Caco-2 (cell line): ENCODE measurements at regions not wholly inside any gene's neighbourhood (a gene's known extent, or its start where the extent isn't known, plus 50 kb on each side); places are given as distances from the start of the nearest gene placed in this dataset.

ENCODE experiments used
- BruUV-seq: library from RNA; stranded (reverse); fragments of 400-500 nt; replicated peaks from 2 replicates; lab custom pipeline; 2021; lab: Mats Ljungman, UMichigan
- CTCF ChIA-PET: fragments of 300-600 bp; sonication (Branson Sonifier 250); formaldehyde crosslinking; loops from one replicate; lab custom pipeline; 2022; ENCODE audit warnings: antibody characterized with exemption; lab: Charles Lee
- POLR2A ChIA-PET: fragments of 300-600 bp; sonication (Branson Sonifier 250); formaldehyde crosslinking; loops from one replicate; lab custom pipeline; 2022; ENCODE audit warnings: antibody characterized with exemption; lab: Charles Lee
- DNase-seq, 2 experiments: peaks; one replicate each; pipeline versions ENCODE4 v3.0.0 to v3.0.0-alpha.2; 2020 to 2022
- H3K27me3 ChIP-seq: replicated peaks from 2 replicates; pipeline ENCODE4 v1.6.0; 2011; ENCODE audit warnings: low read length; ENCODE audit not compliant: control insufficient read depth, insufficient read depth
- H3K36me3 ChIP-seq: 2 replicates; pipeline ENCODE4 v1.5.1; 2011; ENCODE audit warnings: low read length; ENCODE audit not compliant: control insufficient read depth, insufficient read depth
- H3K4me1 ChIP-seq: fragments of 250-450 bp; sonication (Bioruptor Pico); 2 replicates; pipeline ENCODE4 v1.5.1; 2020; ENCODE audit warnings: mild to moderate bottlenecking
- H3K4me3 ChIP-seq: 2 replicates; pipeline ENCODE4 v1.5.1; 2011; ENCODE audit warnings: low read depth, mild to moderate bottlenecking, control low read depth, low read length
- H3K9me3 ChIP-seq: fragments of 250-450 bp; sonication (Bioruptor Pico); 2 replicates; pipeline ENCODE4 v1.5.1; 2020; ENCODE audit warnings: mild to moderate bottlenecking, moderate library complexity
- H3K27ac Mint-ChIP-seq: one replicate; pipeline ENCODE4 v1.8.0; 2022; ENCODE audit warnings: mixed read lengths; ENCODE audit not compliant: unreplicated experiment
- H3K27me3 Mint-ChIP-seq: one replicate; pipeline ENCODE4 v1.8.0; 2022; ENCODE audit warnings: mixed read lengths; ENCODE audit not compliant: insufficient read depth, unreplicated experiment
- H3K36me3 Mint-ChIP-seq: one replicate; pipeline ENCODE4 v1.8.0; 2022; ENCODE audit warnings: mild to moderate bottlenecking, mixed read lengths; ENCODE audit not compliant: insufficient read depth, unreplicated experiment
- H3K4me1 Mint-ChIP-seq: one replicate; pipeline ENCODE4 v1.8.0; 2022; ENCODE audit warnings: low read depth, mixed read lengths; ENCODE audit not compliant: unreplicated experiment
- H3K4me3 Mint-ChIP-seq: one replicate; pipeline ENCODE4 v1.8.0; 2022; ENCODE audit warnings: mild to moderate bottlenecking, moderate library complexity, mixed read lengths; ENCODE audit not compliant: unreplicated experiment
- H3K9me3 Mint-ChIP-seq: one replicate; pipeline ENCODE4 v1.8.0; 2022; ENCODE audit warnings: mixed read lengths; ENCODE audit not compliant: unreplicated experiment
- intact Hi-C: fragments of 100-400 bp; cut with micrococcal nuclease; formaldehyde crosslinking; loops from one replicate; pipeline ENCODE4 v1.10.0; 2022; ENCODE audit not compliant: unreplicated experiment
- TF ChIP-seq, protein P1 (sequence below), 2 experiments: fragments of 200-600 bp in 1 of 2; IDR thresholded peaks; 1 replicate in 1 of 2; 2 replicates in 1 of 2; pipeline versions ENCODE4 v1.5.1 to v1.8.0; 2011 to 2022; ENCODE audit warnings: antibody characterized with exemption in 1 of 2, control low read depth in 1 of 2, inconsistent platforms in 1 of 2, low read depth in 1 of 2, low read length in 1 of 2, mild to moderate bottlenecking in 1 of 2, moderate library complexity in 1 of 2; ENCODE audit not compliant: insufficient read depth in 1 of 2, severe bottlenecking in 1 of 2, unreplicated experiment in 1 of 2

DNA sequence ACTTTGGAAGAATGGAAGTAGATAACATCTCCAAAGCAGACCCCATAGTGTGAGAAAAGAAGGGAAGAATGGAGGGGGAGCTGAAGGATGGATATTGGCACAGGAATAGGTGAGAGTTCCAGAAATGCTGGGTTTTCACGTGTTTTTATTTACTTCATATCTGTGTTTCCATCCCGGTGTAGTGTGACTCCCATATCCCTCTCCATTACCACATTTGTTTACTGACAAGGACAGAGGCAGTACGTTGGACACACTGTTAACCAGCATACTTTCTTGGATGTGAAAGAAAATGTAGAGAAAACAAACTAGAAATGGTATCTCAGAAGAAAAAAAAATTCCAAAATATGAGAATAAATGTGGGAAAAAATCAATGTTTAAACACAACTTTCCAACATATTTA is 124.4 kb upstream of the PFKP start:
- no peak overlapping the region for H3K4me3 Mint-ChIP-seq
- TF ChIP-seq, protein P1, sequence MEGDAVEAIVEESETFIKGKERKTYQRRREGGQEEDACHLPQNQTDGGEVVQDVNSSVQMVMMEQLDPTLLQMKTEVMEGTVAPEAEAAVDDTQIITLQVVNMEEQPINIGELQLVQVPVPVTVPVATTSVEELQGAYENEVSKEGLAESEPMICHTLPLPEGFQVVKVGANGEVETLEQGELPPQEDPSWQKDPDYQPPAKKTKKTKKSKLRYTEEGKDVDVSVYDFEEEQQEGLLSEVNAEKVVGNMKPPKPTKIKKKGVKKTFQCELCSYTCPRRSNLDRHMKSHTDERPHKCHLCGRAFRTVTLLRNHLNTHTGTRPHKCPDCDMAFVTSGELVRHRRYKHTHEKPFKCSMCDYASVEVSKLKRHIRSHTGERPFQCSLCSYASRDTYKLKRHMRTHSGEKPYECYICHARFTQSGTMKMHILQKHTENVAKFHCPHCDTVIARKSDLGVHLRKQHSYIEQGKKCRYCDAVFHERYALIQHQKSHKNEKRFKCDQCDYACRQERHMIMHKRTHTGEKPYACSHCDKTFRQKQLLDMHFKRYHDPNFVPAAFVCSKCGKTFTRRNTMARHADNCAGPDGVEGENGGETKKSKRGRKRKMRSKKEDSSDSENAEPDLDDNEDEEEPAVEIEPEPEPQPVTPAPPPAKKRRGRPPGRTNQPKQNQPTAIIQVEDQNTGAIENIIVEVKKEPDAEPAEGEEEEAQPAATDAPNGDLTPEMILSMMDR (IDR thresholded peaks at IDR 0.05; ENCODE audit: insufficient read depth in 1 of 2, low read depth in 1 of 2, low read length in 1 of 2, severe bottlenecking in 1 of 2, unreplicated experiment in 1 of 2), result no peak
- CTCF ChIA-PET, result no interaction called here

DNA sequence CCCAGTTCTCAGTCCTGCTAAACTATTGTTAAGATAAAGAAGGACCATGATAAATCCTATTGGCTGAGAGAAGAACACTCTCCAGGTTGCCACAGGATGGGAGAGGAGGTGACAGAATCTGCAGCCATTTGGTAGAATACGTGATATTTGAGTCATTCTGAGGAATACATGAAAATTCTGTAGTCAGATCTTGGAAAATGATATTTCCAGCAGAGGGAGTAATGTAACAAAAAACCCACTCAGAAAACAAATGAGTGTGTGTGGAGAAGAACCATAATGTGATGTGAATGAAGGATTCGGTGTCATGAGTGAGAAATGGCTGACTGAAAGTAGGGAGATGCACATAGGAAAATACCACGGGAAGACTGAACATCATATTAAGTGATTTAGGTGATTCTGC is 128.5 kb upstream of the PFKP start:
- Mint-ChIP-seq H3K27me3 (peaks cover 40% of the 10 kb centered on the region), H3K9me3 (peaks cover 2% of the 10 kb centered on the region), H3K4me1 (peaks cover under 1% of the 10 kb centered on the region), H3K27ac (no peak overlapping the region), H3K4me3 (no peak overlapping the region), H3K36me3 (no peaks in the 10 kb centered on the region)
- H3K36me3 ChIP-seq, result no peaks in the 10 kb centered on the region
- ChIA-PET CTCF (no interaction called here), POLR2A (no interaction called here)
- TF ChIP-seq, protein P1 (IDR thresholded peaks at IDR 0.05; ENCODE audit: insufficient read depth in 1 of 2, low read depth in 1 of 2, low read length in 1 of 2, severe bottlenecking in 1 of 2, unreplicated experiment in 1 of 2), result no peak
- no peaks in the 10 kb centered on the region; the same call in 1 of the 2 replicates for H3K27me3 ChIP-seq
- no peak for DNase-seq
- intact Hi-C loops, result loop anchor here (1.0 kb wide), 2 partner anchors 39 to 104 kb away; no protein-coding TSS in a partner anchor
- BruUV-seq, result no TSS peak
- peaks cover 3% of the 10 kb centered on the region; the same call in 1 of the 2 replicates for H3K9me3 ChIP-seq
- H3K4me1 ChIP-seq, result no peaks in the 10 kb centered on the region
- H3K4me3 ChIP-seq, result no peak overlapping the region

More for the DNA sequence above, 124.4 kb upstream of the PFKP start:
- Histone ChIP-seq H3K27me3 (no peaks in the 10 kb centered on the region), H3K36me3 (no peaks in the 10 kb centered on the region), H3K4me3 (no peak overlapping the region), H3K9me3 (no peaks in the 10 kb centered on the region), H3K4me1 (no peaks in the 10 kb centered on the region)
- Mint-ChIP-seq H3K4me1 (no peaks in the 10 kb centered on the region), H3K27me3 (peaks cover 32% of the 10 kb centered on the region), H3K27ac (no peak overlapping the region), H3K36me3 (no peaks in the 10 kb centered on the region), H3K9me3 (no peaks in the 10 kb centered on the region)
- POLR2A ChIA-PET, result no interaction called here
- BruUV-seq, result no TSS peak
- no peak for DNase-seq
- intact Hi-C loops, result no loop called here

DNA sequence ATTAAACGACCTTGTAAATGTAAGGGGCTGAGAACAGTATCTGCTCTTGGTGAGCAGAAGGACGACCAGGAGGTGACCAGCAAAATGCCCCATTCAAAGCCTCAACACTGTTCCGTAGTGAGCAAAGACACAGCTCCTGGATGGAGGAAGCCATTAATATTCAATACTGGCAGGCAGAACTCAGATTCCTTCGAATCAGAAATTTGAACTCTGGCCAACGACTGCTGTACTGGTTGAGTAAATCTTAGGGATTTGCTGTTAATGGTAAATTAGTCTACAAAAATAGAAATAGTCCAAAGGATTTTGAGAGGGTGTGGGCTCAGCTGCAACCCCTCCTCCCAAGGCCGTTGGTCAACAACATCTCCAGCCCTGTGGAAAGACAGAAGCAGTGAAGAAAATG is 130.5 kb upstream of the PFKP start:
- Histone ChIP-seq H3K4me3 (no peak overlapping the region), H3K9me3 (peaks cover 3% of the 10 kb centered on the region; the same call in 1 of the 2 replicates), H3K36me3 (no peaks in the 10 kb centered on the region), H3K27me3 (no peaks in the 10 kb centered on the region; the same call in 1 of the 2 replicates), H3K4me1 (no peaks in the 10 kb centered on the region)
- CTCF ChIA-PET, result no interaction called here
- Mint-ChIP-seq H3K4me1 (peaks cover 7% of the 10 kb centered on the region), H3K4me3 (no peak overlapping the region), H3K27ac (no peak overlapping the region), H3K36me3 (no peaks in the 10 kb centered on the region), H3K9me3 (peaks cover 9% of the 10 kb centered on the region), H3K27me3 (peaks cover 42% of the 10 kb centered on the region)
- DNase-seq, result no peak
- POLR2A ChIA-PET, result interaction anchor here (0.6 kb wide), 1 partner anchor 235 kb away, joined by 13 read pairs; no protein-coding TSS in a partner anchor
- intact Hi-C loops, result no loop called here
- TF ChIP-seq, protein P1 (IDR thresholded peaks at IDR 0.05; ENCODE audit: insufficient read depth in 1 of 2, low read depth in 1 of 2, low read length in 1 of 2, severe bottlenecking in 1 of 2, unreplicated experiment in 1 of 2), result no peak
- no TSS peak for BruUV-seq
